ENCODE measurements at regions not wholly inside any gene's neighbourhood (a gene's known extent, or its start where the extent isn't known, plus 50 kb on each side); places are given as distances from the start of the nearest gene placed in this dataset.

GRCh38 chr2:187272255-187272654 is 175.8 kb downstream of the CALCRL start:
- TF ChIP-seq, protein P1, sequence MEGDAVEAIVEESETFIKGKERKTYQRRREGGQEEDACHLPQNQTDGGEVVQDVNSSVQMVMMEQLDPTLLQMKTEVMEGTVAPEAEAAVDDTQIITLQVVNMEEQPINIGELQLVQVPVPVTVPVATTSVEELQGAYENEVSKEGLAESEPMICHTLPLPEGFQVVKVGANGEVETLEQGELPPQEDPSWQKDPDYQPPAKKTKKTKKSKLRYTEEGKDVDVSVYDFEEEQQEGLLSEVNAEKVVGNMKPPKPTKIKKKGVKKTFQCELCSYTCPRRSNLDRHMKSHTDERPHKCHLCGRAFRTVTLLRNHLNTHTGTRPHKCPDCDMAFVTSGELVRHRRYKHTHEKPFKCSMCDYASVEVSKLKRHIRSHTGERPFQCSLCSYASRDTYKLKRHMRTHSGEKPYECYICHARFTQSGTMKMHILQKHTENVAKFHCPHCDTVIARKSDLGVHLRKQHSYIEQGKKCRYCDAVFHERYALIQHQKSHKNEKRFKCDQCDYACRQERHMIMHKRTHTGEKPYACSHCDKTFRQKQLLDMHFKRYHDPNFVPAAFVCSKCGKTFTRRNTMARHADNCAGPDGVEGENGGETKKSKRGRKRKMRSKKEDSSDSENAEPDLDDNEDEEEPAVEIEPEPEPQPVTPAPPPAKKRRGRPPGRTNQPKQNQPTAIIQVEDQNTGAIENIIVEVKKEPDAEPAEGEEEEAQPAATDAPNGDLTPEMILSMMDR (IDR thresholded peaks at IDR 0.05), result no peak
- TF ChIP-seq POLR2A (IDR thresholded peaks at IDR 0.05), result no peak
- TF ChIP-seq EP300 (IDR thresholded peaks at IDR 0.05), result no peak

Data from tibial nerve (tissue), 4 donors.